GM19351 (cell line): ENCODE measurements at regions not wholly inside any gene's neighbourhood (a gene's known extent, or its start where the extent isn't known, plus 50 kb on each side); places are given as distances from the start of the nearest gene placed in this dataset.

ENCODE experiments used
- ATAC-seq: cut with Tn5 transposase; IDR thresholded peaks from one replicate; pipeline ENCODE4 v1.9.1; 2021; ENCODE audit warnings: mild to moderate bottlenecking, moderate library complexity; ENCODE audit not compliant: unreplicated experiment

GRCh38 chr2:145086910-145087309, 567.0 kb upstream of the ZEB2 start:
- no peak for ATAC-seq

DNA sequence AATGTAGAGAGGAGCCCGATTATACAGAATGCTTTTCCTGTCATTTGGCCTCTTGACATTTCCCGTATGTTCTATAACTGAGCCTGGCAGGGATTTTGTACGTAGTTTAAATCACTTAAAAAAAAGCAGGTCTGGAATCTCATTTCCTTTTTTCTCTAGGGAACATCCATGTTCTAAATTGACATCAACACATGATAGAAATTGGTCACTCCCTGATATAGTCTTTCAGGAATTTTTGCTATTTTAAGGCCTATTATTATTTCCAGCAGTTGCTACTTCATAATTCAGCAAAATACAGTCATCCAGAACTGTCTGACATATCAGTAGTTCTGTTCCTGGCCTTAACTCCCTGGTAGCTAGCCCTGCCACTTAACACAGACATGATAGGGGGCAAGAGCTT, 565.7 kb upstream of the ZEB2 start:
- ATAC-seq = no peak

- ATAC-seq = no peak
Measured at GRCh38 chr2:145080426-145080825, 560.5 kb upstream of the ZEB2 start.

DNA sequence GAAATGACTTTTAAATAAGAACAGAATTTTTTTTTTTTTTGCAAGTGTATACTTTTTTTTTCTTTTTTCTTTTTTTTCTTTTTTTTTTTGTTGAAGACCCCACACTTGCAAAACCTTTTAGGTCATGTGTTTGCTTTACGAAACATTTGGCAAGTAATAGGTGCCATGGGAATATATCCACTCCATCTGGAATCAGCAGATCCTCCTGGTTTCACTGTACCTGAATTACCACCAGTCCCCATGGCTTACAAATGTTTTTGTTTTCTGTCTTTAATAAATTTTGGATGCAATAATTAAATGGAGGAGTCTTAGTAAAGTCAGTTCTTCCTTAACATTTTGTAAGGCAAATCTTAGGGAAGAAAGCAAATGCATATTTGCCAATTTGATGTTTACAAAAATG, 559.7 kb upstream of the ZEB2 start:
- ATAC-seq = no peak

GRCh38 chr2:145078923-145079322, 559.0 kb upstream of the ZEB2 start:
- ATAC-seq = no peak

DNA sequence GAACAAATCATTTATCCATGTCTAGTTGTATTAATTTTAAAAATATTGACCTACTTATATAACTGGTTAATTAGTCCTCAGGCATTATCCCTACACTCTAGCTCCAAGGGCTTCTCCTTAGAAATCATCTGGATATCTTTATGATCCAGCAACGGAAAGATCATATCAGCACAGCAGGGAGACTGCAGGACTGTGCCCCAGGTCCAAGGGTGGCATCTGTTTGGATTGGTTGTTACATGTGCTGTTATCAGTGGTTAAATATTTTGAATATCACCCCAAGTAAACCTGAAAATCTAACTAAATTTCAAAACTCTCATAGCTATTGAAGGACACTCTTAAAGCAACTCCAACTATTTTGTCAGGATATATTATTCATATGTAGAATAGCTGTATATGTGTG, 556.2 kb upstream of the ZEB2 start:
- ATAC-seq = no peak

GRCh38 chr2:145075454-145076062, 555.6 kb upstream of the ZEB2 start:
- no peak for ATAC-seq

DNA sequence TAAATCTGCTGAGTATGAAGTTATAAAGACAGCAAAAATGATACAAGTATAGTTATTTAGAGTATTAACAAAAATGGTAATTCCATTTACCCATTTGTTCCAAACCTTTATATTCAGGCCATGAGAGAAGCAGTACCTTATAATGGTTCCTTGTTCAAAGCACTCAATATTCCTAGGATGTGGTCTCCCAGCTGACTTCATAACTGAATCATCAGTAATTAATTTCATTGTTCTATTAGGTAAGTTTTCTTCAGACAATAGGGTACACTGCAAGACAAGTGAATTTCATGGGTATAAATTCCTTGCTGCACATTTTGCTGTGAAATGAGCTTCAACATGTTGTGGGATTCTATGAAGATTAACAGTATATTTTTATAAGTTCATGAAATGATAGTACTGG, 550.8 kb upstream of the ZEB2 start:
- no peak for ATAC-seq

DNA sequence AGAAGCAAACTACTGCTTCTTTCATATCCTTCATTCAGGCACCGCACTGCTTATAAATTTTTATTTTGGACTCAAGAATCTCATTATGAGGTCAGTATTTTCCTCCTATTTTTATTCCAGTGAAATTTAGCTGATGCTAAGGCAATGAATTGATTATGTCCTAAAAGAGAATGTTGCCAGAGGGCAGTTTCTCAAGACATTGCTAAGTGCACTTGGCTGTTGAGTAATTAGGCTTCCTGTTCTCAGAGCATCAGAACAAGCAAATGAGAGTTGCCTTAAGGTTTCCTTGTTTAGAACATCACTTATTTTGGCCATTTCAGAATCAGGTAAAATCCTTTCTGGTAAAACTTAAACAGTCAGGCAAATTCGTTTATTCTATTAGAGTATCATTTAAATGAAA, 548.6 kb upstream of the ZEB2 start:
- no peak for ATAC-seq

DNA sequence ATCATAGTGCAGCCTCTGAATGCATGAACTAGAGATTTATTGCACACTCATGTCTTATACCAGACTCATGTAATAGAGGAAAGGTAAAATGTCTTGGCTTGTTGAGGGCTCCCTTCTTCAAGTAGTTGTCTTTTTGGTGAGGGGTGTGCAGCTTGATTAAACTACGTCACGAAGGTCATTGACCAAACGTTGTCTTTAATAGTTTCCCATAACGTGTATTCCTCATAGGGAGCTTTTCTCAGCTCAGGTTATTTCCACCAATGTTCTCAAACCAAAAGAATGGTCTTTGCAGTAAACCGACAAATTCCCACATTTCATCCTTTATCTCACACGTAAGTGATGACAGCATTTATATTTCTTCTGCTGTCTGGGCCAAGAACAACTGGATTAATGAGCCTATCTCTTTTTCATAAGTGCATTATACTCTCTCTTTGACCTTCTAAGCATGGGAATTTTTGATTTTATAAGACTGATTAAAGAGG, 547.7 kb upstream of the ZEB2 start:
- no peak for ATAC-seq

- no peak for ATAC-seq
Measured at GRCh38 chr2:145066856-145067548, 547.1 kb upstream of the ZEB2 start.

- no peak for ATAC-seq
Measured at GRCh38 chr2:145066151-145066661, 546.3 kb upstream of the ZEB2 start.

DNA sequence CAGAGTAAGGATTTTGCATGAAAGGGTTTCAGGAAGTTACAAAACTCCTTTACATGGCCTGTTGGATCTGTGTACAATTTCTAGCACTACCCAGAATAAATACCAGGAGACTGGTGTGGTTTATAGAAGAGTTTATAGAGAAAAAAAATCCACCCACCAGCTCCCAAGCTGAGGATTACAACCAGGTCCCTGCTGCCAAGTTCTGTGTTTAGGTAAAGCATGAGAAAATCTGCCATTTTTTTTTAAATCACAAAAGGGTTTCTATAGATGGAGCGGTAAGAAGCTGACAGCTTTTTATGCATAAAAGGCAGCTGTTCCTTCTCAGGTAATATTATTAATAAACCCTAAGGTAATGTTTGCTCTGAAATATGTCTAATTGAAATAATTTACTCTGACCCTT, 545.4 kb upstream of the ZEB2 start:
- ATAC-seq = no peak

DNA sequence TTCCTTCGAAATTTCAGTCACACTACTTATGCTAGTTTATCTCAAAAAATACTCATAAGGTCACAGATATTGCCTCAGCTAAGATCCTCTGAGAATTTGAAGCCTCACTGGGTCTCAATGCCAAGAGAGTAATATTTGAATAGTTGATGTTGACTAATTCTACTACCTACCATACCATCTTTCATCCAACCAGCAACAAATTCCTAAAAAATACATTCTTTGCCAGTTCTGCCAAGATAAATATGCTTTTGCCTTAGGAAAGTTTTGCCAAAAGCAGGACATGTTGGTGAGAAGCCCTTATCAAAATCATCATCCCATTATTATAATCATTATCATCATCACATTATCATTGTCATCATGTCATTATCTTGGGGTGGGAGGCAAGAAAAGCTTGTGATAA, 544.6 kb upstream of the ZEB2 start:
- no peak for ATAC-seq

DNA sequence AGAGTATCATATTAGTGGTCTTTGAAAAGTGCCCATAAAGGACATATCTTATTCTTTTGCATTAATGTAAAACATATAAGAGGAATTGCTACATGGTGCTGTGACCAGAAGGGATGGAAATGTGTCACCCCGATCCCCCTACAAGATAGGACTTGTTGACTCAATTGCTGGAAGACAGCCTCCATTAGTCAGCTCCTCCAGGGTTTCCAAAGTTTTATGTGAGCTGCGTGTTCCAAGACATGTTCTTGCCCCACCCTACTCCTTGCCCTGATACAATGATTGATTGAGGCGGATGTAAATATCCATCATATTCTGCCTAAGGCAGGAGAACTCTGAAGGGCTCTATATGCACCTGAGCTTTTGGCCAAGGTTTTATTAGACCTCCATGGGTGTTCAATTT, 541.0 kb upstream of the ZEB2 start:
- no peak for ATAC-seq

DNA sequence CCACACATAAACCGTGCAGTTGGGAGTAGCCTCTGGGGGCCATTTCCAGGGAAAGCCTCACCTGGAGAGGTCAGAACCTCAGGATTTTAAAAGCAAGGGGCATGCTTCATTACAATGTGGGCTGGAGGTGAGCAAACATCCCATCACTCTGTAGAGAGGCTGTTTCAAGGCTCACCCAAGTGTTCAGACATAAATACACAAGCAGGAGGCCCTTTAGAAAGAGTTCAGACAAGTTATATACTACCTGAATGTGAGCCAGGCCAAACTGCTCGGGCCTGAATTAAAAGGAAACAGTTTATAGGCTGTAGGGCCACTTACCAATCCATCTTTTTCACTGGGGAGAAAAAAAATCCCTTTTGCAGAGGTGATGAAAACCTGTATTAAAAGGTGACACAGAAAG, 540.0 kb upstream of the ZEB2 start:
- ATAC-seq = no peak

- no peak for ATAC-seq
Measured at GRCh38 chr2:145059343-145059742, 539.4 kb upstream of the ZEB2 start.

- ATAC-seq = no peak
Measured at GRCh38 chr2:145058457-145058856, 538.5 kb upstream of the ZEB2 start.

DNA sequence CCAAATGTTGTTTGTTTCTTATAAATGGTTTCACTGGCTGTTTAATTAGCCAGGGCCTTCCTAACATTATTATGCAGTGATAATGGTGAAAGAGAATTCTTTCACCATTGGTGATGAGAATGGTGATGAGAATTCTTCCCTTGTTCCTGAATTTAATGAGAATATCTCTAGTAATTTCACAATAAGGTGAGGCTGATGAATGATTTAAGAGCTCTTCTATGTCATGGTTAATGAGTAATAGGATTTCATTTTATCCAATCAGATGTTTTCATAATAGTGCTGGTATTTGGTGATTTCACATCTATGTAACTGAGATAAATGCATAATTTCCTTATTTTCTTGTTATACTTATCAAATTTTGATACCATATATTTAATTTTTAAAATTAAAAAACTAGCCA, 535.7 kb upstream of the ZEB2 start:
- ATAC-seq = no peak

- ATAC-seq = no peak
Measured at GRCh38 chr2:145050134-145050533, 530.2 kb upstream of the ZEB2 start.

DNA sequence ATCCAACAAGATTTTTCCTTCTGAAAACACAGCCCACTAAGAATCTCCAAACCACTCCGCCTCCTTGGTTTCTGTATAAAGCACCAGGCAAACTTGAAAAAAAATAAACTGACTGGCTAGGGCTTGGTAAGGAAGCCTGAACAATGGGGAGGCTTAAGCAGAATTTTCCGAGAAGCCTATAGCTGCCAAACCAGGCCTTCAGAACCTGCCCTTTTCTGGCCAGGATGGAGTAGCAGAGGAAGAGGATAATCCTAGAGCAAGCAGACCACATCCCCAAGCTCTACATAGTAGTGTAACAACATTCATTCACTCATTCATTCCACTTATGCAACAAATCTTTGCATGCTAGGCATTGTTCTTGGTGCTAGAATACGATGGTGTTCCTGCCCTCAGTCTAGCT, 529.6 kb upstream of the ZEB2 start:
- no peak for ATAC-seq

- ATAC-seq = no peak
Measured at GRCh38 chr2:145047554-145047953, 527.6 kb upstream of the ZEB2 start.

DNA sequence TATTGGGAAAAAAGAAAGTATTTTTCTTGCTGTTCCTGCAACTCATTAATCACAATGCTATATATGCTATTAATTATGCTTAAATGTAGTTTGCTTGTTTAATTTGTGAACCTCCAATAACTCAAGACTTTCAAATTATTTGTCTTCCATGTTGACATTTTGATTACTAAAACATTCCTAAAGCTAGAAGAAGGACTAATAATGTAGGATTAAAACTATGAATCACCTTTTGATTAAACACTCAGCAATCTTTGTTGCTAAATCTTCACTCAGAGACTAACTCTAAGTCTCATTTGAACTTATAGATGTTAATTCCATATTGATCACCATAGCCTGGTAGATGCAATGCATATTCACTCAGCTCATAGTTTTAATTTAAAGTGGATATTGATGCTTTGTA, 524.6 kb upstream of the ZEB2 start:
- ATAC-seq = no peak
